Fibroblast of villous mesenchyme (primary cell): ENCODE measurements at regions not wholly inside any gene's neighbourhood (a gene's known extent, or its start where the extent isn't known, plus 50 kb on each side); places are given as distances from the start of the nearest gene placed in this dataset.
A peak's percentile ranks its signal among the peaks of the same experiment; 100 is the strongest.

Experiments used
- DNase-seq: peaks from one replicate; pipeline ENCODE4 v3.0.0-alpha.2; 2010; ENCODE audit warnings: low read depth
- H3K4me3 ChIP-seq: 2 replicates; pipeline ENCODE4 v1.5.1; 2011; ENCODE audit warnings: low read depth, mild to moderate bottlenecking, low read length
- CTCF ChIP-seq: IDR thresholded peaks from 2 replicates; pipeline ENCODE4 v1.5.1; 2012; ENCODE audit warnings: low read depth, mild to moderate bottlenecking, low read length; ENCODE audit not compliant: insufficient read depth

GRCh38 chr12:25827747-25828146 is 130.7 kb upstream of the RASSF8 start:
- no peak for DNase-seq
- TF ChIP-seq CTCF = no peak
- H3K4me3 ChIP-seq = no peak overlapping the region

DNA sequence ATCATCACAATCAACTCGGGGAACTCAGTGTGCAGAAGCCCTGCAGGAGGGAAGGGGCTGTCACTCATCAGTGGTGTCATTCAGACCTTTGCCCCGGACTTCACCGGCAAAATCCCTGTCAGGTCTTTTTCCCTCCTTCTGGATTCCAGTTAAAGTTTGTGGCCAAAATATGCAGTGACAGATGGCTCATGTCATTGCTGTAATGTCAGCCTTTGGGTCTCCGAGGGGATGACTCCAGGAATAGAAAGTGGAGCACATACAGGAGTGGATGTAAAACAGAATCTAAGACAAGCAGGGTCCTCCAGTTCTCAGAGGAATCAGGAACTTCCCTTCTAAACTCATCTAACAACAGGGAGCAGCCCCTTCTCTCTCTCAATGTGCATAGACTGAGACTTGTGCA is 130.3 kb upstream of the RASSF8 start:
- no peak for TF ChIP-seq CTCF
- no peak for DNase-seq
- H3K4me3 ChIP-seq = no peak overlapping the region

DNA sequence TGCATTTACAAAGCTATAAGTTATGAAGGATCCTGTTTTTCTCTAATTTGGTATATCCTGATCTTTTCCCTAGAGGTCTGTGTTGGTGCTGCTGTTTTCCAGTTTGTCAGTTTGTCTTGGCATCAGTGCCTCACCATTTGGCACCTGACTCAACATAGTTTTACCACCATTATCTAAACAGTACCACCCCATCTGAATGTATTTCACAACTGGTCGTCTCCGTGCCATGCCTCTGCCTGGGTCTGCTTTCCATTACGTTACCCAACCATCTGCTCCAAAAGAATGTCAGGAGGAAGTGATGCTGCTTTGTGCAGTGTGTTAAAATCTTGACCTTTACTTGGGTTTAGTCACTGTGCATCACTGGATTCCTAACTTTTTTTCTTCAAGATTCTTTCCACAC is 129.3 kb upstream of the RASSF8 start:
- no peak overlapping the region for H3K4me3 ChIP-seq
- TF ChIP-seq CTCF = peak; percentile 5
- peak; percentile 92 for DNase-seq

GRCh38 chr12:25830456-25830855 is 128.0 kb upstream of the RASSF8 start:
- no peak for DNase-seq
- TF ChIP-seq CTCF = no peak
- H3K4me3 ChIP-seq = no peak overlapping the region

- no peak for TF ChIP-seq CTCF
- peak; percentile 57 for DNase-seq
- no peak overlapping the region for H3K4me3 ChIP-seq
Observed at GRCh38 chr12:25833657-25834056, 124.8 kb upstream of the RASSF8 start.

DNA sequence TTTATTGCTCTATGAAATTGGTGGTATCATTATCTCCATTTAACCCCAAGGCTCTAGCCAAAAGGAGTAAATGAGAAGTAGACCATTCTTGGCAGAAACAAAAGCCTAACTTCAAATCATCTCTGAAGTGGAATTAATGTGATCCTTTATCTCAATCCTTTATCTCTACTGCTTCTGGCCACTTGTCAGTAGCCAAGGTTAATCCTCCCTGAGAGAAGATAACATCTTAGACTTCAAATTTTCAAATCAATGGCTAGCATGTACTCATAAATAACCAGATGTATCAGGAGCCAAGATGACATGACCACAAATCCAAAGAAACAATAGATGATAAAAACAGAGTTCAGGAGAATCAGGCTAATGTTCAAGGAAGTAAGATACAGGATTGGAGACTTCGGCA is 123.1 kb upstream of the RASSF8 start:
- no peak overlapping the region for H3K4me3 ChIP-seq
- DNase-seq = no peak
- TF ChIP-seq CTCF = no peak

GRCh38 chr12:25838007-25838406 is 120.5 kb upstream of the RASSF8 start:
- DNase-seq = no peak
- H3K4me3 ChIP-seq = no peak overlapping the region
- TF ChIP-seq CTCF = no peak
